Endothelial cell of umbilical vein (primary cell): ENCODE measurements at regions not wholly inside any gene's neighbourhood (a gene's known extent, or its start where the extent isn't known, plus 50 kb on each side); places are given as distances from the start of the nearest gene placed in this dataset.

ENCODE experiments used
- BruUV-seq: library from RNA; stranded (reverse); fragments of 400-500 nt; replicated peaks from 2 replicates; lab custom pipeline; 2021; lab: Mats Ljungman, UMichigan
- CTCF ChIA-PET: fragments of 300-600, 350-600 bp; sonication (Branson Sonifier 250); formaldehyde crosslinking; loops from one replicate; lab custom pipeline; 2021; ENCODE audit warnings: antibody characterized with exemption, inconsistent platforms; lab: Charles Lee
- POLR2A ChIA-PET: fragments of 300-600, 350-600 bp; sonication (Branson Sonifier 250); formaldehyde crosslinking; loops from one replicate; lab custom pipeline; 2021; ENCODE audit warnings: antibody characterized with exemption, inconsistent platforms; lab: Charles Lee
- DNase-seq: peaks from one replicate; pipeline ENCODE4 v3.0.0-alpha.2; 2011; ENCODE audit warnings: low read depth, low spot score
- FAIRE-seq: peaks from 2 replicates; lab custom pipeline; 2011; peaks lifted over from hg19 to GRCh38; lab: Jason Lieb, UNC
- H2AFZ ChIP-seq: 2 replicates; pipeline ENCODE4 v1.6.0; 2012; ENCODE audit warnings: low read depth, low read length, control low read depth, inconsistent platforms
- H3K27ac ChIP-seq: 2 replicates; pipeline ENCODE4 v1.5.1; 2011; ENCODE audit warnings: low read depth, mild to moderate bottlenecking, control low read depth, low read length, moderate library complexity; ENCODE audit not compliant: insufficient read depth
- H3K27me3 ChIP-seq, 2 experiments: 2 replicates each; pipeline versions ENCODE4 v1.6.0 to v1.6.1; 2011; ENCODE audit warnings: low read length in 2 of 2, mixed read lengths in 1 of 2; ENCODE audit not compliant: control insufficient read depth in 2 of 2, insufficient read depth in 2 of 2
- H3K36me3 ChIP-seq, 2 experiments: 2 replicates in 1 of 2; 3 replicates in 1 of 2; pipeline ENCODE4 v1.5.1; 2011; ENCODE audit warnings: low read length in 2 of 2, mild to moderate bottlenecking in 1 of 2, moderate library complexity in 1 of 2; ENCODE audit not compliant: control insufficient read depth in 2 of 2, insufficient read depth in 2 of 2; ENCODE audit errors: extremely low read depth in 1 of 2
- H3K4me1 ChIP-seq: 3 replicates; pipeline ENCODE4 v1.5.1; 2011; ENCODE audit warnings: mild to moderate bottlenecking, low read length; ENCODE audit not compliant: control insufficient read depth, insufficient read depth; ENCODE audit errors: extremely low read depth
- H3K4me2 ChIP-seq: 2 replicates; pipeline ENCODE4 v1.6.1; 2011; ENCODE audit warnings: low read length, control low read depth, mixed read lengths; ENCODE audit not compliant: insufficient read depth
- H3K4me3 ChIP-seq, 3 experiments: fragments of 200-600 bp in 1 of 3; sonication (generic), shearing (Covaris generic) in 1 of 3; replicated peaks in 1 of 3; 2 replicates each; pipeline ENCODE4 v1.5.1; 2011 to 2016; ENCODE audit warnings: control low read depth in 3 of 3, low read length in 3 of 3, mild to moderate bottlenecking in 2 of 3, inconsistent platforms in 1 of 3, low read depth in 1 of 3, moderate library complexity in 1 of 3; ENCODE audit not compliant: insufficient read depth in 1 of 3
- H3K79me2 ChIP-seq: 2 replicates; pipeline ENCODE4 v1.6.0; 2012; ENCODE audit warnings: low read length, inconsistent platforms; ENCODE audit not compliant: control insufficient read depth, insufficient read depth
- H3K9ac ChIP-seq: replicated peaks from 2 replicates; pipeline ENCODE3; 2011; ENCODE audit warnings: low read length, control low read depth; ENCODE audit not compliant: insufficient read depth; ENCODE audit errors: extremely low read depth
- H3K9me1 ChIP-seq: replicated peaks from 3 replicates; pipeline ENCODE4 v1.6.0; 2011; ENCODE audit warnings: mild to moderate bottlenecking, low read length; ENCODE audit not compliant: control insufficient read depth, insufficient read depth; ENCODE audit errors: extremely low read depth
- H3K9me3 ChIP-seq: replicated peaks from 2 replicates; pipeline ENCODE4 v1.5.1; 2012; ENCODE audit warnings: low read length, inconsistent platforms; ENCODE audit not compliant: control insufficient read depth, insufficient read depth
- H4K20me1 ChIP-seq: replicated peaks from 2 replicates; pipeline ENCODE3; 2011; ENCODE audit warnings: mild to moderate bottlenecking, low read length; ENCODE audit not compliant: control insufficient read depth, insufficient read depth; ENCODE audit errors: extremely low read depth
- EZH2 ChIP-seq: IDR thresholded peaks from 2 replicates; pipeline ENCODE4 v1.6.1; 2012; ENCODE audit warnings: borderline replicate concordance, low read depth, mild to moderate bottlenecking, moderate library complexity, low read length, inconsistent platforms; ENCODE audit not compliant: severe bottlenecking
- FOS ChIP-seq: IDR thresholded peaks from 2 replicates; pipeline ENCODE4 v1.6.1; 2011; ENCODE audit warnings: mild to moderate bottlenecking, low read length, moderate library complexity, borderline replicate concordance; ENCODE audit not compliant: insufficient read depth
- GATA2 ChIP-seq: IDR thresholded peaks from 2 replicates; pipeline ENCODE4 v1.7.0; 2011; ENCODE audit warnings: low read depth, mild to moderate bottlenecking, moderate library complexity, mixed read lengths, low read length; ENCODE audit not compliant: insufficient read length, insufficient read depth
- JUN ChIP-seq: IDR thresholded peaks from 2 replicates; pipeline ENCODE4 v1.6.1; 2011; ENCODE audit warnings: borderline replicate concordance, low read depth; ENCODE audit not compliant: insufficient read length, insufficient read depth
- MAX ChIP-seq: IDR thresholded peaks from 2 replicates; pipeline ENCODE4 v1.6.1; 2011; ENCODE audit not compliant: insufficient read depth, insufficient read length
- MYC ChIP-seq: IDR thresholded peaks from one replicate; pipeline ENCODE4 v1.6.1; 2011; ENCODE audit warnings: mild to moderate bottlenecking, low read depth, low read length
- POLR2A ChIP-seq: IDR thresholded peaks from 2 replicates; pipeline ENCODE4 v1.6.1; 2012; ENCODE audit warnings: low read depth, mild to moderate bottlenecking, control low read depth, low read length
- POLR2AphosphoS5 ChIP-seq: IDR thresholded peaks from 2 replicates; pipeline ENCODE4 v1.6.1; 2012; ENCODE audit warnings: low read depth, mild to moderate bottlenecking, control low read depth, low read length, moderate library complexity; ENCODE audit not compliant: insufficient read depth
- dilution Hi-C: fragments of 300-500 bp; cut with MboI; formaldehyde crosslinking; loops from one replicate; pipeline ENCODE4 v1.15.0; 2019; ENCODE audit warnings: low sequenced_read_pairs; ENCODE audit not compliant: extremely low pct_ligation_motif_present
- intact Hi-C: fragments of 100-400 bp; cut with micrococcal nuclease; formaldehyde crosslinking; loops from one replicate; pipeline ENCODE4 v1.10.0; 2022
- TF ChIP-seq, protein P1 (sequence below), 2 donors: IDR thresholded peaks; 1 replicate in 1 of 2; 2 replicates in 1 of 2; pipeline ENCODE4 v1.5.1; 2011; ENCODE audit warnings: low read length in 2 of 2, mild to moderate bottlenecking in 2 of 2, moderate library complexity in 2 of 2, control low read depth in 1 of 2, inconsistent platforms in 1 of 2, low read depth in 1 of 2; ENCODE audit not compliant: insufficient read depth in 1 of 2; ENCODE audit errors: extremely low read depth in 1 of 2

- Histone ChIP-seq H3K27ac (no peak overlapping the region), H3K4me2 (no peak overlapping the region), H3K4me1 (no peaks in the 10 kb centered on the region), H3K36me3 (no peaks in the 10 kb centered on the region), H4K20me1 (no peaks in the 10 kb centered on the region), H3K4me3 (no peak overlapping the region), H3K79me2 (no peaks in the 10 kb centered on the region), H3K27me3 (no peaks in the 10 kb centered on the region), H3K9me1 (no peaks in the 10 kb centered on the region), H2AFZ (no peak overlapping the region), H3K9me3 (no peaks in the 10 kb centered on the region), H3K9ac (no peak overlapping the region)
- intact Hi-C loops (no loop called here), dilution Hi-C loops (no loop called here)
- FAIRE-seq (no peak), DNase-seq (no peak)
- no TSS peak for BruUV-seq
- ChIA-PET CTCF (no interaction called here), POLR2A (no interaction called here)
- TF ChIP-seq, protein P1, sequence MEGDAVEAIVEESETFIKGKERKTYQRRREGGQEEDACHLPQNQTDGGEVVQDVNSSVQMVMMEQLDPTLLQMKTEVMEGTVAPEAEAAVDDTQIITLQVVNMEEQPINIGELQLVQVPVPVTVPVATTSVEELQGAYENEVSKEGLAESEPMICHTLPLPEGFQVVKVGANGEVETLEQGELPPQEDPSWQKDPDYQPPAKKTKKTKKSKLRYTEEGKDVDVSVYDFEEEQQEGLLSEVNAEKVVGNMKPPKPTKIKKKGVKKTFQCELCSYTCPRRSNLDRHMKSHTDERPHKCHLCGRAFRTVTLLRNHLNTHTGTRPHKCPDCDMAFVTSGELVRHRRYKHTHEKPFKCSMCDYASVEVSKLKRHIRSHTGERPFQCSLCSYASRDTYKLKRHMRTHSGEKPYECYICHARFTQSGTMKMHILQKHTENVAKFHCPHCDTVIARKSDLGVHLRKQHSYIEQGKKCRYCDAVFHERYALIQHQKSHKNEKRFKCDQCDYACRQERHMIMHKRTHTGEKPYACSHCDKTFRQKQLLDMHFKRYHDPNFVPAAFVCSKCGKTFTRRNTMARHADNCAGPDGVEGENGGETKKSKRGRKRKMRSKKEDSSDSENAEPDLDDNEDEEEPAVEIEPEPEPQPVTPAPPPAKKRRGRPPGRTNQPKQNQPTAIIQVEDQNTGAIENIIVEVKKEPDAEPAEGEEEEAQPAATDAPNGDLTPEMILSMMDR (IDR thresholded peaks at IDR 0.05; ENCODE audit: extremely low read depth in 1 of 2, insufficient read depth in 1 of 2, low read depth in 1 of 2, low read length in 2 of 2), result no peak
- no peak for TF ChIP-seq MAX
- TF ChIP-seq GATA2, result no peak
- no peak for TF ChIP-seq MYC
- TF ChIP-seq POLR2A, result no peak
- no peak for TF ChIP-seq JUN
- TF ChIP-seq EZH2, result no peak
- TF ChIP-seq POLR2AphosphoS5, result no peak
- TF ChIP-seq FOS, result no peak
Measured at GRCh38 chrX:26581091-26581490, 365.1 kb downstream of the MAGEB5 start.
